Mesendoderm (in vitro differentiated cells): ENCODE measurements at regions not wholly inside any gene's neighbourhood (a gene's known extent, or its start where the extent isn't known, plus 50 kb on each side); places are given as distances from the start of the nearest gene placed in this dataset.
A peak's percentile ranks its signal among the peaks of the same experiment; 100 is the strongest.

Source experiments
- DNase-seq: peaks from one replicate; pipeline ENCODE4 v3.0.0; 2013
- H2AK5ac ChIP-seq: 2 replicates; pipeline ENCODE4 v1.6.1; 2013; ENCODE audit warnings: low read length, inconsistent platforms
- H2BK120ac ChIP-seq: 2 replicates; pipeline ENCODE4 v1.6.1; 2013; ENCODE audit warnings: low read depth, mild to moderate bottlenecking, low read length, moderate library complexity, mixed read lengths
- H2BK15ac ChIP-seq: replicated peaks from 2 replicates; pipeline ENCODE4 v1.6.1; 2013; ENCODE audit warnings: low read depth, mild to moderate bottlenecking, moderate library complexity
- H2BK5ac ChIP-seq: 2 replicates; pipeline ENCODE4 v1.6.1; 2013; ENCODE audit warnings: low read length, inconsistent platforms
- H3K18ac ChIP-seq: 2 replicates; pipeline ENCODE4 v1.6.1; 2013; ENCODE audit warnings: mild to moderate bottlenecking, low read length, mixed read lengths
- H3K23ac ChIP-seq: one replicate; pipeline ENCODE4 v1.6.1; 2013; ENCODE audit warnings: low read length
- H3K27ac ChIP-seq: 2 replicates; pipeline ENCODE4 v1.5.1; 2013; ENCODE audit warnings: low read depth, mild to moderate bottlenecking, inconsistent platforms, low read length, moderate library complexity
- H3K27me3 ChIP-seq: 2 replicates; pipeline ENCODE4 v1.6.1; 2013; ENCODE audit warnings: low read length, control low read depth, mild to moderate bottlenecking, inconsistent platforms; ENCODE audit not compliant: insufficient read depth, poor library complexity
- H3K36me3 ChIP-seq: 2 replicates; pipeline ENCODE4 v1.6.1; 2013; ENCODE audit warnings: low read length, inconsistent platforms; ENCODE audit not compliant: control insufficient read depth, insufficient read depth
- H3K4ac ChIP-seq: one replicate; pipeline ENCODE4 v1.6.1; 2013; ENCODE audit warnings: low read depth, mild to moderate bottlenecking, low read length, moderate library complexity
- H3K4me1 ChIP-seq: 2 replicates; pipeline ENCODE4 v1.6.1; 2013; ENCODE audit warnings: low read depth, low read length, inconsistent platforms; ENCODE audit not compliant: control insufficient read depth
- H3K4me2 ChIP-seq: 2 replicates; pipeline ENCODE4 v1.6.1; 2013; ENCODE audit warnings: low read length
- H3K4me3 ChIP-seq: 2 replicates; pipeline ENCODE4 v1.5.1; 2013; ENCODE audit warnings: mild to moderate bottlenecking, low read length
- H3K56ac ChIP-seq: one replicate; pipeline ENCODE4 v1.6.1; 2013; ENCODE audit warnings: low read length
- H3K79me1 ChIP-seq: 2 replicates; pipeline ENCODE4 v1.6.1; 2013; ENCODE audit warnings: low read length, inconsistent platforms
- H3K79me2 ChIP-seq: 2 replicates; pipeline ENCODE4 v1.6.1; 2013; ENCODE audit warnings: mild to moderate bottlenecking, low read length; ENCODE audit not compliant: control insufficient read depth, insufficient read depth
- H3K9ac ChIP-seq: 2 replicates; pipeline ENCODE4 v1.6.1; 2013; ENCODE audit warnings: low read length, inconsistent platforms
- H4K5ac ChIP-seq: one replicate; pipeline ENCODE4 v1.6.1; 2013; ENCODE audit warnings: low read length
- H4K8ac ChIP-seq: one replicate; pipeline ENCODE4 v1.6.1; 2013; ENCODE audit warnings: low read depth, mild to moderate bottlenecking, control low read depth, low read length, moderate library complexity
- WGBS: extraction: QIAGEN DNeasy Blood & Tissue Kit; methylation state at CpG from one replicate; pipeline ENCODE4 v1.1.7; 2013; ENCODE audit warnings: low lambda C conversion rate, missing lambda C conversion rate; ENCODE audit not compliant: insufficient coverage; ENCODE audit errors: extremely low coverage; 5-methylcytosine and 5-hydroxymethylcytosine counted together

DNA sequence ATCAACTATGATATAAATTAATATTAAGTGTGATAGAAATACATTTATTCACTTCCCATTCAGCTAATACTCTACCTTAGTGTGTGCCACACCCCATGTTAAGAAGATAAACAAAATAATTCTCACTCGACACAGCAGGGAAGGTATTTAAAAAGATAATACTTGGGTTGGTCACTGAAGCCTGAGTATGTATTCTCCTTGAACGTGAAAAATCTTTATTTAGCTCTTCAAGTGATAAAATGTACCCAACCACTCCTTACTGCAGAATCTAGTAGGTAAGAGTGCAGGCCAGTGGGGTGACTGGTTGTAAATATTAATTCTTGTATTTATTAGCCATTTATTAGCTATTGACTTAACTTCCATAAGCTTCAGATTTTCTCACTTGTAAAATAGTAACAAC lies 372.7 kb upstream of the THBS1 start:
- no peak overlapping the region for H3K4ac ChIP-seq
- H2AK5ac ChIP-seq = no peak overlapping the region
- no peak overlapping the region for H3K18ac ChIP-seq
- H2BK15ac ChIP-seq = no peak overlapping the region
- H2BK5ac ChIP-seq = no peak overlapping the region
- H3K27me3 ChIP-seq = no peaks in the 10 kb centered on the region
- no peaks in the 10 kb centered on the region for H3K79me1 ChIP-seq
- no peak overlapping the region for H3K4me3 ChIP-seq
- no peak for DNase-seq
- H2BK120ac ChIP-seq = no peak overlapping the region
- H3K23ac ChIP-seq = no peak overlapping the region
- H3K36me3 ChIP-seq = no peaks in the 10 kb centered on the region
- WGBS = no CpG with 5 or more reads among the region's 2 CpGs
- no peaks in the 10 kb centered on the region for H3K4me1 ChIP-seq
- no peaks in the 10 kb centered on the region for H3K79me2 ChIP-seq
- no peak overlapping the region for H4K8ac ChIP-seq
- H3K56ac ChIP-seq = no peak overlapping the region
- H3K27ac ChIP-seq = no peak overlapping the region
- no peak overlapping the region for H4K5ac ChIP-seq
- H3K9ac ChIP-seq = no peak overlapping the region
- no peak overlapping the region for H3K4me2 ChIP-seq

DNA sequence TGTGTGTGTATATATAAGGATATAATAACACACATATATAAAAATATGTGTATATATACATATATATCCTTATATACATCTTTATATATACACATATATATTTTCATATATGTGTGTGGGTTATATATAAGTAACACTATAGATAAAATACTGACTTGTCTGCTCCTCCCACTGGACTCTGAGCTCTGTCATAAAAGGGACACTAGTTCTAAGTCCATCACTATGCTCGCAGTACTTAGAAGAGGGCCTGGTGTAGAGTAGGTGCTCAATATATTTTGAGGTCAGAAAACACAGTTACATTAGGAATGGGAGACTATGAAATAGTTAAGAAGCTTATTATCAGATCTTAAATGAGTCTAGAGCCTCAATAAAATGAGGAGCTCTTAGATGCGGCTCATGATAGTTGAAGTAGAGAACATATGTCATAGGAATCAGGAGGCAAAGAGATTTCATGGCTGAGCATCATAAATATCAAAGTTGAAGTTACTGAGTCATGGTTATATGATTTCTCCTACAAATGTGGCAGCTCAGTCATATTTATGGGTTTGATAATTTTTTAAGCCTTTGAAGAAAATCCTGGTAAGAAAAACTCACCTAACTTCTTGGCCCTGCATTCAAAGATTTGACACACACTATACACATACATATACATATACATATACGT lies 371.2 kb upstream of the THBS1 start:
- no peak overlapping the region for H4K5ac ChIP-seq
- no peak overlapping the region for H2BK120ac ChIP-seq
- no peak overlapping the region for H3K9ac ChIP-seq
- no peak overlapping the region for H2AK5ac ChIP-seq
- no CpG with 5 or more reads among the region's 3 CpGs for WGBS
- no peak overlapping the region for H3K4me3 ChIP-seq
- H3K4me2 ChIP-seq = no peak overlapping the region
- no peak overlapping the region for H3K27ac ChIP-seq
- H3K18ac ChIP-seq = no peak overlapping the region
- H3K79me1 ChIP-seq = no peaks in the 10 kb centered on the region
- no peak overlapping the region for H3K23ac ChIP-seq
- DNase-seq = no peak
- no peak overlapping the region for H2BK5ac ChIP-seq
- H3K56ac ChIP-seq = no peak overlapping the region
- H3K4me1 ChIP-seq = no peaks in the 10 kb centered on the region
- no peaks in the 10 kb centered on the region for H3K79me2 ChIP-seq
- H2BK15ac ChIP-seq = no peak overlapping the region
- H4K8ac ChIP-seq = no peak overlapping the region
- H3K36me3 ChIP-seq = no peaks in the 10 kb centered on the region
- H3K27me3 ChIP-seq = no peaks in the 10 kb centered on the region
- no peak overlapping the region for H3K4ac ChIP-seq

DNA sequence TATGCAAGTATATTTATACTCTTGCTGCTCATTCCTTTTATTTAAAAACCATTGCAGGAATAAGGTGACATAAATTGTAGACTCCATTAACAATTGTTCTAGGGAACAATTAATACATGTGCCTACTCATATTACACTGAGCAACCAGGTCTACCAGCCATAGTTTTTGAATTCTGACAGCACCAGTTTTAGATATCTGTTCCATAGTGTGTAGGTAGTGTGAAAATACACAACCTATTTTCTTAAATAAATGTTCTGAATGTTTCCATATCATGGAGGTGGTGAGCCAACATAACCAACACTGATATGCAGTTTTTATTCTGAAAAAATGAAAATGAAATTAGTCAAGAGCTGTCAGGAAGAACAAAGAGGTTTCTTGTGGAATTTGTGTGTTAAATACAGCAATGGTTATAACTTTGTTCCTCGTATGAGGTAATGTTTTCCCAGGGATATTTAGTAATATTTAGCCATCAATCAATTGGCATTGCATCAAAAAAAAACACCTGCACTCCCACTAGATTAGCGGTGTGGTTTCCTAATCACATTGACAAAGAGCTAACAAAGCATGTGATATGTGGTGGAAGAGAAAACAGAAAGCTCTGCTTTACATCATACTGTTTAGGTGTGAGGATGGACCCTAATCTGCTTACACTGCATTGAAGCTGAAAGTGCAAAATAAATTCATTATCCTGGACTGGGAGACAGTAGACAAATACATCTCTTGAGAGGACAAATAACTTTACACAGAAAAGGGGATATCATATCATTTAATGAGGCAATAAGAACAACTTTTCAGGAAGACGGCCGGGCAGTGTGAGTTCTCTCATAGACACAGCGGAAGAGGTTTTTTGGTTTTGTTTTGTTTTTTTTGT lies 369.5 kb upstream of the THBS1 start:
- no CpG with 5 or more reads among the region's 5 CpGs for WGBS
- Histone ChIP-seq H2BK5ac (no peak overlapping the region), H4K8ac (no peak overlapping the region), H3K79me1 (no peaks in the 10 kb centered on the region), H3K4ac (no peak overlapping the region), H3K4me3 (no peak overlapping the region), H3K4me2 (no peak overlapping the region), H3K4me1 (no peaks in the 10 kb centered on the region), H3K18ac (no peak overlapping the region), H3K27me3 (no peaks in the 10 kb centered on the region), H2AK5ac (no peak overlapping the region), H3K23ac (no peak overlapping the region), H3K79me2 (no peaks in the 10 kb centered on the region), H3K9ac (no peak overlapping the region), H2BK120ac (no peak overlapping the region), H2BK15ac (no peak overlapping the region), H3K56ac (no peak overlapping the region), H3K27ac (no peak overlapping the region), H3K36me3 (no peaks in the 10 kb centered on the region), H4K5ac (no peak overlapping the region)
- DNase-seq = no peak

DNA sequence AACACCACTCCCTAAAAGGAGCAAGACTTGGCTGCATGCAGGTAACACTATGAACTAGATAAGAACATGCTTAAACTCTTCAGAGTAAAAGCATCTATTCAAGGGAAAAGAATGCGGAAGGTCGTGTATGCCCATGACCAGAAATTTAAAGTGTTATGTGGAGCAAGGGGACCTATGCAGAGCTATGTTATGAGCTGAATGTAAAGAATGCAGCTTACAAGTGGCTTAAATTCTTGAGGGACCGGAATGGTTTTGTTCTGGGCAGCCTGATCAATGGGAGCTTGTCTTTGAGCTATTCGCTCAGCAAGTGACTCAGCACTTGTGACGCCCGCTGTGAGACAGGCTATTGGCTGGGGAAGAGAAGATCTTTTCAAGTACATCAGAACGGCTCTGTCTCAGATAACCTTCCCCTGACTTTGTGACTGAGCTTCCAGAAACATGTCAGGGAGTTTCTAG lies 367.5 kb upstream of the THBS1 start:
- Histone ChIP-seq H2BK15ac (no peak overlapping the region), H4K8ac (no peak overlapping the region), H3K4ac (no peak overlapping the region), H3K27me3 (no peaks in the 10 kb centered on the region), H3K9ac (no peak overlapping the region), H3K27ac (peak overlapping the region; percentile 60), H3K4me3 (no peak overlapping the region), H3K79me2 (no peaks in the 10 kb centered on the region), H3K79me1 (no peaks in the 10 kb centered on the region), H2AK5ac (no peak overlapping the region), H4K5ac (no peak overlapping the region), H3K23ac (no peak overlapping the region), H3K36me3 (no peaks in the 10 kb centered on the region), H3K56ac (no peak overlapping the region), H2BK120ac (peak overlapping the region; percentile 21), H2BK5ac (no peak overlapping the region), H3K18ac (peak overlapping the region; percentile 75), H3K4me2 (no peak overlapping the region), H3K4me1 (no peaks in the 10 kb centered on the region)
- DNase-seq = peak; percentile 99
- WGBS = no CpG with 5 or more reads among the region's 7 CpGs

DNA sequence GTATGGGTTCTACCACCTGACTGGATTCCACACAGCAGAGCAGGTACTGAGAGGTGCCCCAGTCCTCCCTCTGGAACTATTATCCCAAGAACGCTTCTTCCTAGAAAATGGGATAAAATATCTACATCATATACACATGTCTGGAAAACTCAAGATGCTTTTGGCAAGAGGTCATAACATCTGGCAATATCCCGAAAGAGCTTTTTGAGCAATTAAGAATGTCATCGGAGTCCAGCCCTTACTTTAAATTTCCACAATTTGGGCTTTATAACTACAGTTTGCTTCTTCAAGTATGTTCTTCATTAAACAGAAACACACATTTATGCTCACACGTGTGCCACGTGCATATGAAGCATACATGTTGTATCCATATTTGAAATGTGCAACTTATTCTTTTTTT lies 365.9 kb upstream of the THBS1 start:
- Histone ChIP-seq H3K4me3 (no peak overlapping the region), H3K4me1 (no peaks in the 10 kb centered on the region), H3K56ac (no peak overlapping the region), H2BK15ac (no peak overlapping the region), H3K79me1 (no peaks in the 10 kb centered on the region), H3K9ac (no peak overlapping the region), H3K36me3 (no peaks in the 10 kb centered on the region), H3K27ac (no peak overlapping the region), H4K8ac (no peak overlapping the region), H4K5ac (no peak overlapping the region), H3K27me3 (no peaks in the 10 kb centered on the region), H3K23ac (no peak overlapping the region), H3K4me2 (no peak overlapping the region), H3K79me2 (no peaks in the 10 kb centered on the region), H2AK5ac (no peak overlapping the region), H2BK5ac (no peak overlapping the region), H3K18ac (no peak overlapping the region), H3K4ac (no peak overlapping the region), H2BK120ac (no peak overlapping the region)
- WGBS = no CpG with 5 or more reads among the region's 5 CpGs
- no peak for DNase-seq
